ENCODE measurements at regions not wholly inside any gene's neighbourhood (a gene's known extent, or its start where the extent isn't known, plus 50 kb on each side); places are given as distances from the start of the nearest gene placed in this dataset.

GRCh38 chr19:13712767-13713201, 51.5 kb upstream of the MRI1 start:
- H3K4me1 Mint-ChIP-seq: no peaks in the 10 kb centered on the region
- DNase-seq (no peak), ATAC-seq (no peak)
- H3K27ac ChIP-seq (ENCODE audit: low read length): no peak overlapping the region
- no peaks in the 10 kb centered on the region for H3K27me3 ChIP-seq (ENCODE audit: control insufficient read depth, insufficient read depth, low read length)
- whole genome bisulfite sequencing (ENCODE audit: insufficient coverage): 93% methylated on average over 3 of the region's 7 CpGs
- intact Hi-C loops (cut with micrococcal nuclease): no loop called here
- H3K9me3 ChIP-seq (ENCODE audit: control insufficient read depth, insufficient read depth, low read length): no peaks in the 10 kb centered on the region
- no peak for TF ChIP-seq CTCF (IDR thresholded peaks at IDR 0.05)
- no peak overlapping the region for H3K4me3 ChIP-seq (ENCODE audit: low read length)
- no peaks in the 10 kb centered on the region for H3K36me3 Mint-ChIP-seq
- no peak overlapping the region for H3K27ac Mint-ChIP-seq
- no peak overlapping the region for H3K4me3 Mint-ChIP-seq
- H3K9me3 Mint-ChIP-seq: no peaks in the 10 kb centered on the region
- H3K36me3 ChIP-seq (ENCODE audit: control insufficient read depth, insufficient read depth, low read length): no peaks in the 10 kb centered on the region
- peaks cover 11 to 13% of the 10 kb centered on the region in 2 donors for H3K27me3 Mint-ChIP-seq (ENCODE audit: low read depth in 2 of 2)
- H3K4me1 ChIP-seq (ENCODE audit: control insufficient read depth, insufficient read depth, low read length): no peaks in the 10 kb centered on the region

- no peaks in the 10 kb centered on the region for H3K9me3 Mint-ChIP-seq
- H3K27me3 ChIP-seq (ENCODE audit: control insufficient read depth, insufficient read depth, low read length): no peaks in the 10 kb centered on the region
- no peaks in the 10 kb centered on the region for H3K4me1 Mint-ChIP-seq
- no peaks in the 10 kb centered on the region for H3K9me3 ChIP-seq (ENCODE audit: control insufficient read depth, insufficient read depth, low read length)
- WGBS (ENCODE audit: insufficient coverage): 17% methylated on average over 3 of the region's 4 CpGs
- no peak for TF ChIP-seq CTCF (IDR thresholded peaks at IDR 0.05)
- no peak overlapping the region for H3K4me3 ChIP-seq (ENCODE audit: low read length)
- peaks cover 6 to 9% of the 10 kb centered on the region in 2 donors for H3K27me3 Mint-ChIP-seq (ENCODE audit: low read depth in 2 of 2)
- no peaks in the 10 kb centered on the region for H3K36me3 ChIP-seq (ENCODE audit: control insufficient read depth, insufficient read depth, low read length)
- DNase-seq (no peak), ATAC-seq (no peak)
- no peak overlapping the region for H3K27ac Mint-ChIP-seq
- H3K36me3 Mint-ChIP-seq: no peaks in the 10 kb centered on the region
- no peak overlapping the region for H3K4me3 Mint-ChIP-seq
- H3K4me1 ChIP-seq (ENCODE audit: control insufficient read depth, insufficient read depth, low read length): no peaks in the 10 kb centered on the region
- no peak overlapping the region for H3K27ac ChIP-seq (ENCODE audit: low read length)
- intact Hi-C loops (cut with micrococcal nuclease): no loop called here
Observed at GRCh38 chr19:13707915-13708314, 56.4 kb upstream of the MRI1 start.

GRCh38 chr19:13705928-13706447, 58.3 kb upstream of the MRI1 start:
- DNase-seq: no peak
- Mint-ChIP-seq H3K9me3 (peaks cover 0 to 6% of the 10 kb centered on the region in 2 donors), H3K4me1 (no peaks in the 10 kb centered on the region), H3K36me3 (no peaks in the 10 kb centered on the region), H3K27me3 (ENCODE audit: low read depth in 2 of 2) (peaks cover 6 to 13% of the 10 kb centered on the region in 2 donors), H3K4me3 (no peak overlapping the region), H3K27ac (no peak overlapping the region)
- Histone ChIP-seq H3K36me3 (ENCODE audit: control insufficient read depth, insufficient read depth, low read length) (no peaks in the 10 kb centered on the region), H3K9me3 (ENCODE audit: control insufficient read depth, insufficient read depth, low read length) (peaks cover 3% of the 10 kb centered on the region), H3K27ac (ENCODE audit: low read length) (no peak overlapping the region), H3K27me3 (ENCODE audit: control insufficient read depth, insufficient read depth, low read length) (peaks cover 2% of the 10 kb centered on the region), H3K4me3 (ENCODE audit: low read length) (no peak overlapping the region), H3K4me1 (ENCODE audit: control insufficient read depth, insufficient read depth, low read length) (no peaks in the 10 kb centered on the region)
- no peak for TF ChIP-seq CTCF (IDR thresholded peaks at IDR 0.05)
- no peak for ATAC-seq
- intact Hi-C loops (cut with micrococcal nuclease): no loop called here
- 93% methylated on average over 5 of the region's 5 CpGs for WGBS (ENCODE audit: insufficient coverage)

- intact Hi-C loops (cut with micrococcal nuclease): no loop called here
- DNase-seq (no peak), ATAC-seq (no peak)
- Histone ChIP-seq H3K27ac (ENCODE audit: low read length) (no peak overlapping the region), H3K9me3 (ENCODE audit: control insufficient read depth, insufficient read depth, low read length) (peaks cover 3% of the 10 kb centered on the region), H3K4me1 (ENCODE audit: control insufficient read depth, insufficient read depth, low read length) (no peaks in the 10 kb centered on the region), H3K27me3 (ENCODE audit: control insufficient read depth, insufficient read depth, low read length) (peaks cover 2% of the 10 kb centered on the region), H3K4me3 (ENCODE audit: low read length) (no peak overlapping the region), H3K36me3 (ENCODE audit: control insufficient read depth, insufficient read depth, low read length) (no peaks in the 10 kb centered on the region)
- H3K4me3 Mint-ChIP-seq: no peak overlapping the region
- H3K4me1 Mint-ChIP-seq: no peaks in the 10 kb centered on the region
- peaks cover 0 to 6% of the 10 kb centered on the region in 2 donors for H3K9me3 Mint-ChIP-seq
- peaks cover 10 to 18% of the 10 kb centered on the region in 2 donors for H3K27me3 Mint-ChIP-seq (ENCODE audit: low read depth in 2 of 2)
- no peaks in the 10 kb centered on the region for H3K36me3 Mint-ChIP-seq
- no peak overlapping the region for H3K27ac Mint-ChIP-seq
- TF ChIP-seq CTCF (IDR thresholded peaks at IDR 0.05): no peak
- 92% methylated on average over 1 of the region's 2 CpGs for WGBS (ENCODE audit: insufficient coverage)
Observed at GRCh38 chr19:13705201-13705600, 59.1 kb upstream of the MRI1 start.

All from natural killer cell (primary cell).